Right lung (tissue), 2 donors: ENCODE measurements at regions not wholly inside any gene's neighbourhood (a gene's known extent, or its start where the extent isn't known, plus 50 kb on each side); places are given as distances from the start of the nearest gene placed in this dataset.
"Not testable (repeated sequence)": the region's sequence is repeated elsewhere in the genome, so short reads cannot be mapped to it uniquely, and the experiment has no call there.

Experiments
- DNase-seq, 2 donors: peaks; one replicate each; pipeline ENCODE4 v3.0.0-alpha.2; 2013

DNA sequence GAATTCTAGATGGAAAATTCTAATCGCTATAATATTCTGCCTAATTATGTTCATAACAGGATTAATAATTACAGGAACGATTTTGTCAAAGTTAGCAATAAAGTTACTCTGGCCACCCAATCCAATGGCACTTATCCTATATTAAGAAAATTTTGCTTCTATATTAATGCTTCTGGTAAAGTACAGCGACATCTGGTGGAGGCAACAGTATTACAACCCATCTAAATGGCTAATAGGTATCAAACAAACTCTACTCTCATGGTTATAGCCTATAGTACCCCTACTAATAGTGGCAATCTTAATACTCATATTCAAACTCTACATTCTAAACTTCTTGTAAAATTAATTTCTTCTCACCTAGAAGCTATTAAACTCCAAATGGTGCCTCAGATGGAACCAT is 1084.7 kb upstream of the LRRTM1 start:
- DNase-seq, result no peak

DNA sequence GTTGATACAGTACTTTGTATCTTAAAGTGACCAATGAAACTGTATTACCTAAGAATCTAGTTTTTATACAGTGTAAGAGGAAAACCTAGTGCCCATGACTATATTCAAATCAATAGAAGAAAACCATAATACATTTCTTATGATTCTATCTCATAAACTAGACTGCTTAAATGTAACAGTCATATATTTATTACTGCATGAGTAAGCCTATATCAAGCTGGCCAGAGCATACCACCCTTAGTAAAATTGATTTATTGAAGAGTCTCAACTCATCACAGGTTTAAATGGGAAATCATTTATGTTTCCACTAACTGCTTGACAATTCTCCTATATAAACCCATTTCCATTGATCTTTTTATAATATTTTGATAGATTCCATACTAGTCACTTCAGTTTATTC is 1059.2 kb upstream of the LRRTM1 start:
- no peak for DNase-seq

DNA sequence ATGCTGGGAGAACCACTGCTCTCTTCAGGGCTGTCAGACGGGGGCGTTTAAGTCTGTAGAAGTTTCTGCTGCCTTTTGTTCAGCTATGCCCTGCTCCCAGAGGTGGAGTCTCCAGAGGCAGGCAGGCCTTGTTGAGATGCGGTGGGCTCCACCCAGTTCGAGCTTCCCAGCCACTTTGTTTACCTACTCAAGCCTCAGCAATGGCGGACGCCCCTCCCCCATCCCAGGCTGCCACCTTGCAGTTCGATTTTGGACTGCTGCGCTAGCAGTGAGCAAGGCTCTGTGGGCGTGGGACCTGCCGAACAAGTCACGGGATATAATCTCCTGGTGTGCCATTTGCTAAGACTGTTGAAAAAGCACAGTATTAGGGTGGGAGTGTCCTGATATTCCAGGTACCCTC is 1057.9 kb upstream of the LRRTM1 start:
- DNase-seq, result not testable (repeated sequence)

DNA sequence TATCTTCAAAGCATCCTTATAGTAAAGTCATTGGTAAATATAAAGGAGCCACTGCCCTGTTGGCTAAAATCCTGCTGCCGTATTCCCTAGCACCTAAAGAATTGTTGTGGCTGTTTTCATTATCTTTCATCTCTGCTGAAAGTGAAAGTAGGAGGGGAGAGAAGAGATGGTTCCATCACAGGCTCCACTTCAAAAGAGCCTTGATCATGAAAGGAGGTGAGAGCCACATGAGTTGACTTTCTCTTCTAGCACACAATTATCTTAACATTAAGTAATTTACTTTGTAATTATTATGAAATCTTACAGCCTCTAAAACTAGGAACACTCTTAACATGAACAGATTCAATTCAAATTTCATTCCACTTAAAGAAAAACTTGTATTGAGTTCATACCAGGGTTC is 1050.9 kb upstream of the LRRTM1 start:
- peak in 1 of 2 donors; percentile 11 for DNase-seq

DNA sequence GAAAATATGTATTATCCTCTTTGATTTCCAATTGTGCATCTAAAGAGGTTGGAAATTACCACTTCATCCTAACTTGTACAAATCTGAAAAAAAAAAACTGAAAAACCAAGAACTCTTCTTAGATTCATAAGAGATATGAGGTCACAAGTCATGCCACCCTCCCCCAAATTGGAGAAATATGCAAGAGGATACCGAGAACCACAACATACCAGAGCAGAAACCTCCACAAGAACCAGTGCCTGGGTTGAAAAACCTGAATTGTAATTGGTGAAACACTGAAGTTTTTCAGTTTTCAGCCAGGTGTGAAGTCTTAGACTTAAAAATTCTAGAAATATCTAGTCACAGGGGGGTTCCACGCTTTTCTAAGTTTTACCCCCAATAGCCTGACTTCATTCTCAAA is 1029.5 kb upstream of the LRRTM1 start:
- DNase-seq, result no peak

DNA sequence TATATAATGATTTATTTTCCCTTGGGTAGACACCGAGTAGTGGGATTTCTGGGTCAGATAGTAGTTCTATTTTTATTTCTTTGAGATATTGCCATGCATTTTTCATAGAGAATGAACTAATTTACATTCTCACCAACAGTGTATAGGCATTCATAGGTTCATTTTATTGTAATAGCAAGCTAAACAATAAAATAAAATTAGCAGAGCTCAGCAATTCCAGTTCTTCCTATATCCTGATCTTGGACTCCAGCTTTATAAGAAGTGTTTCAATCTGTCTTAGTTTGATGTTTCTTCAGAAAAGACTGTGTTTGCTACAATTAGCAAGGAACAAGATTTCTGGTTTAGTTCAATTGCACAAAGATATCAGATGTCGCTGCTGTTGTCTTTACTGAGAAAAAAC is 1024.4 kb upstream of the LRRTM1 start:
- no peak for DNase-seq

DNA sequence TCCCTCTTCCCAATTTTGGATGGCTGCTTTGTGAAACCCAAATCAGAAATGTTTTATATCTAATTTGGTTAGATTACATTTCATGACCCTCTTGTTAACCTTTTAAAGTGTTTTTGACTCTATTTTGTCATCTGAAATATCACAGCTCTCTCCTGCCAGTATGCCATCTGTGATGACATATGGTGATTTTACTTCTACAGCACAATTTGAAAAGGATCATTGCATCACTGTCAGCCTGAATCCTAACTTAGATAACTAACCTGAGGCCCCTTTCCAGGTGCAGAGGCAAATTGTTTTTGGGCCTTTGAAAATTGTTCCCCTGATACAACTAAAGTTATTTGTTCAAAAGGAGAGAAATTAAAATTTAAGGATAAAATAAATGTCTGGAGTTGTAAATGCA is 1023.4 kb upstream of the LRRTM1 start:
- no peak for DNase-seq

DNA sequence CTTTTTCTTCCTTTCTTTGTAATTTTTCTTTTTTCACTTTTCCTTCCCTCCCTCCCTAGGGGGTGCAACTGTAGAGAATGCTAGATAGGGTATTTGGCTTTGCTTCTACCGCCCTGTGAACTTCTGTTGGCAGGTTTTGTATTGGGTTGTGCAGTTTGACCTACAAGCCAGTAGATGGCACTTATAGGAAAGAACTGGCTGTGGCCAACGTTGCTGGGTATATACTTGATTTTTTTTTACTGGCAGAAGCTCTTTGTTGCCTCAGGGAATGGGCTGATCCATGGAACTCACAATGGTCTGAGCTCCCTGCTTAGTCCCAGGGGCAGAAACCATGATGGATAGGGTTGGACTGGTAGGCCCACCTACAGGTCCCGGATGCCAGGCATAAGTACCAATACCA is 1019.5 kb upstream of the LRRTM1 start:
- no peak for DNase-seq

DNA sequence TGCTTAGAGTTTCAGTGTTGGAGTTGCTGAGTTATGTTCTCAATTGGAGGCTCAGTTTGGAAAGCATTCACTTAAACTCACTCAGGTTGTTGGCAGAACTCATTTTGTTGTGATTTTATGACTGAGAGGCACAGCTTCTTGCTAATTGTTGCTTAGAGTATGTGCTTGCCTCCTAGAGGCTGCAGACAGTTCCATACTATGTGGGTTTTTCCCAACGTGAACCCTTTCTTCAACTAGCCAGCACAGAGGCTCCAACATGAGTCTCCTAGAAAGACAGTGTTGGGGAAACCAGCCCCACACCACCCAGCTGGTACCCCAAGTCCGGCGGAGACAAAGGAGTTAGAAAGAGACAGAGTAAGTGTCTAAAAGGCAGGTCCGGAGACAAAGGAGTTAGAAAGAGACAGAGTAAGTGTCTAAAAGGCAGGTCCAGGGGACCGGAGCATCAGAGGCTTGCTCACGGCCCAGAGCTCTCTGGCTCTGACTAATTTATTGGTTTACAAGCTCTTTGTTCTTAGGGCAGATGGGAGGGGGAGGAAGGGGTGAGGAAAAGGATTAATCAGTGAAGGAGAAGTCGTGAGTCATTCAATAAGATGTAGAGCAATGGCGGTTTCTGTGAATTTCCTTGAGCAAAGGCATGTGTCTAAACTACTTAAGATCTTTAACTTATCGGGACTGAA is 999.7 kb upstream of the LRRTM1 start:
- DNase-seq, result peak in 1 of 2 donors; percentile 4

DNA sequence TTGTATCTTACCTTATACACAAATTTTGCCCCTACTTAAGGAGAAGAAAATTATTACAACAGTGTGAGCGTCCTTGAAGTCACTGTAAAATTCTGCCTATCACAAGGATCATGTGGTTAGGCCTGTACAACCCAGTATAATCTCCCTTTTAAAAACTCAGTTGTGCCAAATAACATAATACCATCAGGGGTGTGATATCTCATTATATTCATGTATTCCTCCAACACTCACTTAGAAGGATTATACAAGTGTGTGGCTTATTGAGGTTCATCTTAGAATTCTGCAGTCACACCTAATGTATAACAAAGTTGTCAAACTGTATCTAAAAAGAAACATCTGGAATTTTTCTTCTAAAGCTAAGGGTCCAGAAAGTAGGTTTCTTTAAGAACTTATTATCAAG is 998.8 kb upstream of the LRRTM1 start:
- peak; percentile 14 to 26 for DNase-seq

DNA sequence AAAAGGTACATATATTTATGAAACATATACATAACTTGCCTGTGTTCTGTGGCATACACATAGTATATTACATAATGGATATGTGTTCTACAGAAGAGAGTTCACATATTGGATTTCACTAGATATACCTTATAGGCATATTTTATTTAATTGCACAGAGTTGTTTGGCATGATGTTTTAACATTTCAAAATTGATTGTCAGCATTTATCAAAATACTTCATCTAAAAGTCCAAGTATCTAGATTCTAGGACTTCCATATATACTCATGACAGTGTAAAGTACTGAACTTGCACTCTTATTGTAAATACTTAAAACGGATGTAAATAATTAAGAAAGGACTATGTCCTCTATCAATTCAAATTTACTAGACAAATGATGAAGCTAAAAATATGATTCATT is 995.3 kb upstream of the LRRTM1 start:
- DNase-seq, result no peak

DNA sequence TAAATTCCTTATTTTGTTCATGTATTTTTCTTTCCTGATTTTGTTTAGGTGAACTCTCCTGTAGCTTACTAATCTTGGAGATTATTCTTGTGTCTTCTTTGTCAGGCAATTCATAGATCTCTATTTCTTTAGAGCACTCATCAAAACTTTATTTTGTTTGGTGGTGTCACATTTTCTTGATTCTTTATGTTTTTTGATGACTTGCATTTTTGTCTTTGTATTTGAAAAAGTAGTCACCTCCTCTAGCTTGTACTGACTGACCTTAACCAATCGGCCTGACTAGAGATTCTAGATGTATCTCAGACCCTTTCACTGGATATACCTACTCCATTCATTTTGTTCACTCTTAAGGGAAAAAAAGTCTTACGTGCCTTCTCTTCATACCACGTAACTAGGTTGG is 986.3 kb upstream of the LRRTM1 start:
- no peak for DNase-seq

DNA sequence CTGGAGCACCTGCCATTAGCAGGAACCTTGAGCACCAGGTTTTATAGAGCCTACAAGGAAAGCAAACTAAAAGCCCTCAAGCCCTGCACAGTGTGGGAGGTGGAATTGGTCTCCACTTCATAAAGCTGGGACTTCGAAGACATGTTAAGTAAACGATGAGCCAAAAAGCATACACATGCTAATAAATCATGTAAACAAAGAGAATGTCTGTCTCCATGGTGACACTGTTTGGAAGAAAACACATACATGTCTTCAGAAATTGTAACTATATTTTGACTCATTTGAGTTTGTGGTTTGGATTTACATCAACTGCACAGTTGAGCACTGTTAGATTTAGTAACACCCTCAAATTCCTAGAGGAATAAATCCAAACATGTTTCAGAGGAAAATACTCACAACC is 978.5 kb upstream of the LRRTM1 start:
- DNase-seq, result peak; percentile 6 to 15

DNA sequence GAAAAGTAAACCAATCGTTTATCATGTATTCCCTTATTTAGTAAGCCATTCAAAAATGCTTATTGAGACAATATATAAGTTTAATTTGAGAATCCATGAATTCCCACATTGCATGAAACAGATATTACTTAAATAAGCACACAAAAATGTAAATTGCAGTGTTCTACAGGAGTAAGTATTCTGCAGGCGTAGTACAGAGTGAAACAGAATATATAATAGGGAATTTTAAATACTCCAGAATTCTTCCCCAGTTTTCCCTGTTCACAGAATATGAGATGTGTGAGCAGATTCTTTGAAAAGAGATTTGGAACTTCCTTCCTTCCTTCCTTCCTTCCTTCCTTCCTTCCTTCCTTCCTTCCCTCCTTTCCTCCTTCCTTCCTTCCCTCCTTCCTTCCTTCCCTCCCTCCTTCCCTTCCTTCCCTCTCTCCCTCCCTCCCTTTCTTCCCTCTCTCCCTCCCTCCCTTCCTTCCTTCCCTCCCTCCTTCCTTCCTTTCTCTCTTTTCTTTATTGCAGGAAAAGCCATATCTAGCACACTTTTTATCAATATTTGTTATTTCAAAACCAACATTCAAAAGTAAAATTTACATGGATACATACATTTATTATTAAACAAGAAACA is 977.7 kb upstream of the LRRTM1 start:
- no peak for DNase-seq

DNA sequence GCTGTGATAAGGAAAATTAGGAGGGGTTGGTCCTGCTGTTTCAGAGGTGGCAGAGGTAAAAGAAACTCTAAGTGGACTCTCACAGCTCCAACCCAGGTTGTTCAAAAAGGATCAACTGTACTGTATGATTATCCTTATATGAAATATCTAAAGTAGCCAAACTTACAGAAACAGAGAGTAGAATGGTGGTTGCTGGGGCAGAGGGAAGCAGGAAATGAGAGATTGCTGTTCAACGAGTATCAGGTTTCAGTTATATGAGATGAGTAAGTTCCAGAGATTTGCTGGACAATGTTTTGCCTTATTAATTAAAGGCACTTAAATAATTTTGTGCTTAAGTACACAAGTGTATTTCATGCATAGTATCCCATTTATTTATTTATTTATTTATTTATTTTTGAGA is 972.0 kb upstream of the LRRTM1 start:
- no peak for DNase-seq

DNA sequence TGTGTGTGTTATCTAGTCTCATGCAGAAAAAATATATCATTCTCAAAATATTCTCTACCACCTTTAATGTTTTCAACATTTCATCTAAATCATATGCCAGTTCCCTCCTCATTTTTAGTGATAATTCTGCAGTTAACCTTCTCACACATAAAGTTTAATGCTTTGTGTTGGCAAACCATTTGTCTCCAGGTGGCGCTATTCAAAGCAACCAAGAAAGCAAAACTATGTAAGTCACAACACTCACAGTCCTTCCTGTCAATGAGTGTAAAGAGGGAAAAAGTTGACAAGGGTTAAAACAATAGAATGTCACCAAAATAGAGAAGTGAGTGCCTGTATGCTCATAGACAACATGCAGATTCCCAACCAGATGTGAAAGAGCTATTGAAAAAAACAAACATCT is 961.6 kb upstream of the LRRTM1 start:
- DNase-seq, result peak; percentile 2 to 7

DNA sequence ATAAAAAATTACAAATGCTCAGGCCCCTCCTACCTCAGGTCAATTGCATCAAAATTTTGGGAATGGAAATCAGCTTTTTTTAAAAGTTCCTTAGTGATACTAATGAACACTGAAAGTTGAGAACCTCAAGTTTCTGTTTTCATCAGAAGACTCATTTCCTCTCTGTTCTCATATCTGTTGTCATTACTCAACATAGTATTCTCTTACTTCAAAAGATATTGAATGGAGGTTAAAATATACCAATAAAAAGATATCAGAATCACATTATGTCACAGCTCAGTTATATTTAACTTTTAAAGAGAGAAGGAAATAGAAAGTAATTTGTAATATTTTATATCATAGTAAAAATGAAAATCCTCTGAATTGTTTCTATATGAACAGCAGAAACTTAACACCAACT is 959.4 kb upstream of the LRRTM1 start:
- no peak for DNase-seq

DNA sequence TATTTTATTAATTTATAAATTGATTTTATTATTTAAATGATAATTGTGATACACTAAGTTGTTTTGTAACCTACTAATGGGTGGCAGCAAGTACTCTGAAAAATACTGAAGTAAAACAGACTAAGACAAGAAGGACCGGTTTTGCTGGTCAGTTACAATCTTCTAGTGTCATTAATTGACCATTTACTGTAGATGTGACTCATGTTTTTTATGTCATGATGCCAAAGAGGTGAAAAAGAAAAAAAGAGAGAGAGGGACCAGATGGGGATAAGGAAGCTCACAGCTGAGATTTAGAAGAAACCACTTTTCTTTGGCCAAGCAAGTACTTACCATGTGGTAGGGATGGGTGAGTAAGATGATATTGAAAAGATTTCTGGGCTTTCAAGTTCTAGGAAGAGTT is 955.8 kb upstream of the LRRTM1 start:
- no peak for DNase-seq

DNA sequence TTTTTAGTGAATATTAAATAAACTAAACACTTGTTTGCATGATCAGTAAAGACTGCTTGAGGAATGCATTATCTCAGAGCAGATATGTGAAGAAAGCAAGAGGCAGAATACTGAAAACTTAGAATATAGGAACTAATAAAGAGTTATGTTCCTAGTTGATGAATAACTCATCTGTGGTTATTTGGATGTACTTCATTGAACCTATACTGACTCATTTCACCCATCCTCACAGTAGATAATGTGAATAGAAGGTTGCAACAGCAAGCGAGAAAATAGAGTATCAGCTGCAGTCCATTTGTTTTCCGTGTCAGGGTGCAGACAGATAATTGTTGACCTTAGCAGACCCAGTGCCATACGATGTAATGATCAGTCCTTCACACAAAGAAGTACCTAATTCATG is 945.7 kb upstream of the LRRTM1 start:
- no peak for DNase-seq

DNA sequence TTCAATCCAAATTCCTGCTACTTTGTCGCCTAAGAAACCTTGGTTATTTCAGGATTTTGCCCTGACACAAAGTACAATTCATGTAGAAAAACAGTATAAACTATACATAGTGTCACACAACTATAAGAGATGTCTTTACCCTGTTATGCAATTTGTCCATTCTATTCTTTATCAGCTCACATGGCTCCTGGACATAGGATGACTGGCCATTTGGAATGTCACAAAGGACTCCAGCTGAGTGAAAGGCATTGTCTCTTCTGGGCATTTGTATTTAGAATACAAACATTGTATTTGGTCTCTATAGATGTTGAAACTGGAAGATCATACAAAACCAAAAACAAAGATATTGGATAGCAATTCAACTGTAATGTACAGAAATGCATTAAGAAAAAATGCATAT is 944.6 kb upstream of the LRRTM1 start:
- DNase-seq, result no peak

DNA sequence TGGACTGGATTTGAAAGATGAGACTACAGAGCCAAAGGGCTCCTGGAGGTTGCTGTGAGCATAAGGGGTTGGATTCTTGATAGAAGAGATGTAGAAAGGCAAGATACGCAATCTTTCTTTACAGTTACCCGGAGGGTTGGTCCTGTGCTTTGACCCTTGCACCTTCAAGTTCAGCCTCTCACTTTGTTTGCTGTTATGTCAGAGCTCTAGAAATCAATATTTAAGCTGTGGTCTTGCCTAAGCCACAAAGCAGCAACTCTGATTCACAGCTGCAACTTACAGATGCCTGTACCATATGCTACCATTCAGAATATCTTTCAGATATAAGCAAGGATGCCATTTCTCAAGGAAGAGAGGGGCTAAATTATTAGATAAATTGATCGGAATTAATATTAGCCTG is 943.1 kb upstream of the LRRTM1 start:
- DNase-seq, result no peak

DNA sequence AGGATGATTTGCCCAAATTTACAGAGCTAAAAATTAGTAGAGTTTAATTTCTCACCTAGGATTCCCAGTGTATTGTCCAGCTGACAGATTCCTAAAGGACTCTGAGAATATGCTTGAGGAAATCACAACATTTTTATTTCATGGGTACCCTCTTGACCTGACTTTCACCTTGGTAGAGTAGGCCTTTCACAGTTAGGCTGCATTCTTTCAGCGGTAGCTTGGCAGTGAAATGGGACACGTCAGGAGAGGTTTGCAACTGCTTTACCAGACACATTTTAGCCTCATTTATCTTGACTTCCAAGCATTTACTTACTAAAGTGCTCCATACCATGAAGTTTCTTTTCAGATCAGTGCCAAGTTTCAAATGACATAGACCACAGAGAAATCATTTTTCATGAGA is 937.9 kb upstream of the LRRTM1 start:
- DNase-seq, result peak; percentile 6 to 14

DNA sequence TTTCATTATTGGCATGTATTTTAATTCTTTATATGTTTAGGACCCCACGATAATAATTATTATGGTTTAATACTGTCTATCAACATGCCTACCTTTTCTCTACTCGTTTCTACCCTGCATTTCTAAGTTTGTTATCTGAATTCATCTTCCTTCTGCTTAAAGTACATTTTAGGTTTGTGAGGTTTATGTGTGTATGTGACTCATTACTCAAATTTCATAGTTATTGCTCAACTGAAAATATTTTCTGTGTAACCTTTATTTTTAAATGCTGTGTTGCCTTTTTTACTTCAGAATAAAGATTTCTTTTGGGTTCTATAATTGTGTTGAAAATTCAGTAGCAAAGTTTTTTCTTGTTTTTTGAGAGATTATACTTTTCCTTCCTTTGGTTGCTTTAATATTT is 933.9 kb upstream of the LRRTM1 start:
- no peak for DNase-seq

DNA sequence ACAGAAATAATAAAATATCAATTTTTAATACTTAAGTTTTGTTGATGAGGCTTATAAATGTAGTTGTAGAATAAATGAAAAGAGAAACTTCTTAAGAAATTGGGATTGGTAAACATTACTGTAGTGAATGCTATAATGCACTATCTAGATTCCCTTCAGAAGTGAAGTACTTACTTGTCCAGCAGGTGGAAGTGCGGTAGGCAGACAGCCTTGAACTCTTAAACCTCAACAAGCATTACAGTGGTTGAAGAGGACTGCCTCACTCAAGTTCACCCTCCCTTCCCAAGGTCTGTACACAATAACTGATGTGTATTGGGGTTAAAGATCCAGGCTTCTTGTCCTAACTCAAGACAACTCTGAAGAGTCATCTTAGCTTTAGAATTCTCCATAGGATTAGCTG is 931.0 kb upstream of the LRRTM1 start:
- DNase-seq, result no peak
